COR-L47 (cell line): ENCODE measurements at regions not wholly inside any gene's neighbourhood (a gene's known extent, or its start where the extent isn't known, plus 50 kb on each side); places are given as distances from the start of the nearest gene placed in this dataset.

Source experiments
- DNase-seq: peaks from one replicate; lab custom pipeline; 2025; lab: John Stamatoyannopoulos, UW

DNA sequence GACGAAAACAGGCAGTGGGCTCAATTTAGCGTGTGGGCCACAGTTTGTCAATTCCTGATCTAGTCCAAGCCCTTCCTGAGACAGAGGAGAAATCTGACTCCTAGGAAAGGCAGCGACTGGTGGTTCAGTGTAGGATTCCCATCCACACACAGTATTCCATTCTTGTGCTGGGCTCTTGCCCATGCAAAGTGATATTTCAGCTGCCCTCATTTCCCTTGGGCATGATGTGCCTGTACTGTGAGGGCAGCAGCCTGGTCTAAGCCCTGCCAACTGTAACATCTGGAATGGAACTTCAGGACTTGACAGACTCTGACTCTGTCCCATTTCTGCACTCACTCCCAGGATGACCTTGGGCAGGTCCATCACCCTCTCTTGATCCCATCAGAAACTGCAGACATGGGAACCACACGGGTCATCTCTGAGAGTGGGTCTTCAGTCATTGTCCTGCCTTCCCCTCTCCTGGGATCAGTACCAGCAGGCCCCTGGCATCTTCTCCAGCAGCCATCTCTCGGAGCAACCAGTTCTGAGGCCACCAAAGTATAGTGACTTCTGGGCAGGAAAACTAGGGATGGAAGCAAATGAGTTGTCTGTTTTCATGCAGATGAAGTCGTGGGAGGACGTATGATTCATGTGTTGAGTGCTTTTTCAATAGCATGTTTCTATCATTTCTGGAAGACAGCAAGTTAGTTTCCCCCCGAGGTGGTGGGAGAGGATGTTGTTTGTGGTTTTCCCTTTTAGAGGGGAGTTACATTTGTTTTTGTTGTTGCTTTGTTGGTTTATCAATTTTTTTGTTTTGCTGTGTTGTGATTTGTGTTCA lies 54.2 kb upstream of the BCL2L14 start:
- no peak for DNase-seq

DNA sequence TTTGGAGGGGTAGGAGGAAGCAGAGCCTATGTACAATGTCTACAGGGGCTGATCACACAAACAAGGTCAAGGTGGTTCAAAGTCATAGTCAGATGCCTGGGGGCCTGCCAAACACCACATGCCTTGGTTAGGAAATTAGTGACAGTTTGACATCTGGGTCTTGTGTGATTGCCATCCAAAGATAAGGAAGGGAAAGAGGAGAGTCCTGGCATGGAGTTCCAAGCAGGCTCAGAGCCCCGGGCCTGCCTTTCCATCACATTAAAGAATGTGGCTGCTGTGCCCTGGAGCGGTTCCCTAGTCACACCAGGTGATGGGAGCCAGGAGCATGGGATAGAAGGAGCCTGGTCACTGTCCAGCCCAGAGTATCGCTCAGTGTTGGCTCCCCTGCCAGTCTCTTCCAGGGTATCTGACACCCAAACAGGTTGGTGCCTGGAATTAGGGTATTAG lies 53.6 kb upstream of the BCL2L14 start:
- DNase-seq = no peak

DNA sequence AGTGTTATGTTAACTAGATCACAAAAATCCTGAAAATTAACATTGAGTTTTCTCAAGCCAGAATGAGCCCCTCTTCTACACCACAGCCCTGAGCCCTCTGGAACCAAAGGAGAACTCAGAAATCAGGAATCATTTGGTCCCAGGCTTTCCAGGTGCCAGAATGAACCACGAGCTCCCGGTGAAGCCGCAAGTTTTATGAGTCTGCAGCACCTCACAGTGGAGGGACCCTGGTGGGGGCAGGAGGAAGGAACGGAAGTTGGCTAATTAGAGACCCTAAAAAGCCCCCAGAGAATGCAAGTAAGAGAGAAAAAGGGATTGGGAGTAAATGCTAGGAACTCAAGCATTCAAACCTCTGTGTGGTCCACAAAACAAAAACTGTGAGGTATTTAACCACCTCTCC lies 52.9 kb upstream of the BCL2L14 start:
- DNase-seq = no peak

DNA sequence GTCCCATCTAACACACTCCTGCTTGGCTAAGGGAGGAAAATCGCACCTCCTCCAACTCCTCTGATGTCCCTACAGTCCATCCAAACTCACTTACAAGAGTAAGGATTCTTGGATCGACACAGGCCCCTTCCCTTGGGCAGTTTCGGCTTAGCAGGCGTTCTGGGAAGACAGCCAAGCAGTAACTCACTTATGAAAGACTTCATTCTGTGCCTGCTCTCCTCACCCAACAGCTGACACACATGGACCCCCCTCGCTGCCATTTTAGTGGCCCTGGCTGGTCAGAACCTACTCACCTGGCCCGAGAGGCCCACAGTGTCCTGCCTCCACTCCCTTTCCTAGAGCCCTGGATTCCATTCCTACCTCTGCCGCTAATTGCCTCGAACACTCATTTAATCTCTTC lies 52.3 kb upstream of the BCL2L14 start:
- DNase-seq = no peak

DNA sequence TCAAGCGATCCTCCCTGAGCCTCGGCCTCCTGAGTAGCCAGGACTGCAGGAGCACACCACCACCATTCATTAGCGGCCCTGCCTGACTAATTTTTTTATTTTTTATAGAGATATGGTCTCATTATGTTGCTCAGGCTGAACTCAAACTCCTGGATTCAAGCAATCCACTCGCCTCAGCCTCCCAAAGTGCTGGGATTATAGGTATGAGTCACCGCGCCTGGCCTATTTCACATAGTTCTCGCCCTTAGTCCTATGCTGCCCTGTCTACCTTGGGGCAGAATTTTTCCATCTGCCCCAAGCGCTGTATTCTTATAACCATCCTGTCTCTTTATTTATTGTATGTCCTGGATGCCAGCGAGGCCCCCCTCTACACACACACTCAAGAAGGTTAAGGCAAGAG lies 50.9 kb upstream of the BCL2L14 start:
- no peak for DNase-seq

DNA sequence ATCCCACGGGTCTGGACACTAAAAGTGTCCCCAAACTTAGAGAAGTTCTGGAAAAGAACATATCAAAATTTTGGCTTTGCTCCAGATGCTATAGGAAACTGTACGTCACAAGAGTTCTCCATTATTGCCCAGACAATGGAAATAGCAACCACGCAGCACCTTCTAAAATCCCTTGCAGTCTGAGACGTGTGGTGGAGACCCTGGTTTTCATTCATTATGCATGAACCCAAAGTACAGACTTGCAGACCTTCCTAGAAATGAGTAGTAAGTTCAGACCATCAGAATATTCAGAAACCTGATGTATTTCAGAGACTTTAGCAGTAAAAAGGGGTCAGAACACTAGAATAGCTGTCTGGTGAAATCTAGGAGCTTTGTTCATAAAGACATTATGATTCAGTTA lies 50.0 kb upstream of the BCL2L14 start:
- DNase-seq = no peak
